ENCODE measurements at regions not wholly inside any gene's neighbourhood (a gene's known extent, or its start where the extent isn't known, plus 50 kb on each side); places are given as distances from the start of the nearest gene placed in this dataset.

DNA sequence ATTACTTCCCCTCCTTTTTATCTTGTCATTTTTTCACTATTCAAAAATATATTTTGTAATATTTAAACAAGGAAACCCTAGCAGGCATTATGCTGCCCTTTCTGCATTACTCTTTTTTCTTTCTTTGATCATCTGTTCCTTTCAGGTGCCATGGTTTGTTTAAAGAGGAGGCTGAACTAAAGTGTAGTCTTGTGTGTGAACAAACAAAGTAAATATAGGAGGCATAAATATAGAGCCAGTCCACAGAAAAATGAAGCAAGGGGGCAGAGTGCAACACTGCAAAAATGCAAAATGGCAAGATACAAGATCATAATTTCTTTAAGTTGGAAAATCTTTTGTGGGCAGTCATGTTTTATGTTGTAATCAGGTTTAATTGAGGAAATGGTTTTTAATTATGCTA lies 947.3 kb upstream of the COX7C start:
- TF ChIP-seq POLR2A (IDR thresholded peaks at IDR 0.05) (no peak), POLR2AphosphoS5 (IDR thresholded peaks at IDR 0.05) (no peak)
- H3K36me3 ChIP-seq = no peaks in the 10 kb centered on the region
- H3K9me3 ChIP-seq = no peaks in the 10 kb centered on the region
- no peak overlapping the region for H3K4me3 ChIP-seq
- DNase-seq = no peak
- H3K27ac ChIP-seq = no peak overlapping the region
- no peaks in the 10 kb centered on the region for H3K27me3 ChIP-seq (replicated peaks in 1 of 7)
- no peaks in the 10 kb centered on the region for H3K4me1 ChIP-seq
- intact Hi-C loops (cut with DNase I; ENCODE audit: low total_unique reads) = no loop called here

GRCh38 chr5:85671223-85671970 lies 946.3 kb upstream of the COX7C start:
- H3K4me3 ChIP-seq = no peak overlapping the region
- H3K9me3 ChIP-seq = no peaks in the 10 kb centered on the region
- intact Hi-C loops (cut with DNase I; ENCODE audit: low total_unique reads) = no loop called here
- H3K27me3 ChIP-seq (replicated peaks in 1 of 7) = no peaks in the 10 kb centered on the region
- 67 to 77% (median 74%) methylated on average over 3 of the region's 3 CpGs for WGBS, 5 donors
- H3K4me1 ChIP-seq = no peaks in the 10 kb centered on the region
- H3K36me3 ChIP-seq = no peaks in the 10 kb centered on the region
- no peak for DNase-seq
- no peak overlapping the region for H3K27ac ChIP-seq
- TF ChIP-seq POLR2A (IDR thresholded peaks at IDR 0.05) (no peak), POLR2AphosphoS5 (IDR thresholded peaks at IDR 0.05) (no peak)
- TF ChIP-seq, protein P1, sequence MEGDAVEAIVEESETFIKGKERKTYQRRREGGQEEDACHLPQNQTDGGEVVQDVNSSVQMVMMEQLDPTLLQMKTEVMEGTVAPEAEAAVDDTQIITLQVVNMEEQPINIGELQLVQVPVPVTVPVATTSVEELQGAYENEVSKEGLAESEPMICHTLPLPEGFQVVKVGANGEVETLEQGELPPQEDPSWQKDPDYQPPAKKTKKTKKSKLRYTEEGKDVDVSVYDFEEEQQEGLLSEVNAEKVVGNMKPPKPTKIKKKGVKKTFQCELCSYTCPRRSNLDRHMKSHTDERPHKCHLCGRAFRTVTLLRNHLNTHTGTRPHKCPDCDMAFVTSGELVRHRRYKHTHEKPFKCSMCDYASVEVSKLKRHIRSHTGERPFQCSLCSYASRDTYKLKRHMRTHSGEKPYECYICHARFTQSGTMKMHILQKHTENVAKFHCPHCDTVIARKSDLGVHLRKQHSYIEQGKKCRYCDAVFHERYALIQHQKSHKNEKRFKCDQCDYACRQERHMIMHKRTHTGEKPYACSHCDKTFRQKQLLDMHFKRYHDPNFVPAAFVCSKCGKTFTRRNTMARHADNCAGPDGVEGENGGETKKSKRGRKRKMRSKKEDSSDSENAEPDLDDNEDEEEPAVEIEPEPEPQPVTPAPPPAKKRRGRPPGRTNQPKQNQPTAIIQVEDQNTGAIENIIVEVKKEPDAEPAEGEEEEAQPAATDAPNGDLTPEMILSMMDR (IDR thresholded peaks at IDR 0.05 in 8 of 11, conservative IDR thresholded peaks at IDR 0.05 in 3 of 11) = no peak

- H3K4me3 ChIP-seq = no peak overlapping the region
- TF ChIP-seq POLR2A (IDR thresholded peaks at IDR 0.05) = no peak
- TF ChIP-seq, protein P1 (IDR thresholded peaks at IDR 0.05 in 8 of 11, conservative IDR thresholded peaks at IDR 0.05 in 3 of 11) = no peak
- TF ChIP-seq POLR2AphosphoS5 (IDR thresholded peaks at IDR 0.05) = no peak
- intact Hi-C loops (cut with DNase I; ENCODE audit: low total_unique reads) = no loop called here
- 52 to 75% (median 67%) methylated on average over 2 of the region's 2 CpGs for WGBS, 5 donors
- H3K27me3 ChIP-seq (replicated peaks in 1 of 7) = no peaks in the 10 kb centered on the region
- no peaks in the 10 kb centered on the region for H3K36me3 ChIP-seq
- no peaks in the 10 kb centered on the region for H3K9me3 ChIP-seq
- no peak overlapping the region for H3K27ac ChIP-seq
- no peaks in the 10 kb centered on the region for H3K4me1 ChIP-seq
- DNase-seq = no peak
These were observed 935.9 kb upstream of the COX7C start for GRCh38 chr5:85681871-85682270.

GRCh38 chr5:85684351-85684750 lies 933.4 kb upstream of the COX7C start:
- Histone ChIP-seq H3K4me1 (no peaks in the 10 kb centered on the region), H3K27ac (no peak overlapping the region), H3K27me3 (replicated peaks in 1 of 7) (no peaks in the 10 kb centered on the region), H3K36me3 (no peaks in the 10 kb centered on the region), H3K9me3 (no peaks in the 10 kb centered on the region), H3K4me3 (no peak overlapping the region)
- intact Hi-C loops (cut with DNase I; ENCODE audit: low total_unique reads) = no loop called here
- no peak for DNase-seq
- TF ChIP-seq, protein P1 (IDR thresholded peaks at IDR 0.05 in 8 of 11, conservative IDR thresholded peaks at IDR 0.05 in 3 of 11) = no peak
- TF ChIP-seq POLR2A (IDR thresholded peaks at IDR 0.05) = no peak
- no peak for TF ChIP-seq POLR2AphosphoS5 (IDR thresholded peaks at IDR 0.05)
- WGBS, 5 donors = 70 to 94% (median 88%) methylated on average over 4 of the region's 4 CpGs
